SH-SY5Y (cell line): ENCODE measurements at regions not wholly inside any gene's neighbourhood (a gene's known extent, or its start where the extent isn't known, plus 50 kb on each side); places are given as distances from the start of the nearest gene placed in this dataset.

ENCODE experiments used
- GATA2 ChIP-seq: IDR thresholded peaks from 2 replicates; pipeline ENCODE4 v1.6.1; 2011; ENCODE audit warnings: mild to moderate bottlenecking, low read depth, low read length
- GATA3 ChIP-seq: IDR thresholded peaks from 2 replicates; pipeline ENCODE4 v1.6.1; 2011; ENCODE audit warnings: low read depth, mild to moderate bottlenecking, low read length, moderate library complexity

DNA sequence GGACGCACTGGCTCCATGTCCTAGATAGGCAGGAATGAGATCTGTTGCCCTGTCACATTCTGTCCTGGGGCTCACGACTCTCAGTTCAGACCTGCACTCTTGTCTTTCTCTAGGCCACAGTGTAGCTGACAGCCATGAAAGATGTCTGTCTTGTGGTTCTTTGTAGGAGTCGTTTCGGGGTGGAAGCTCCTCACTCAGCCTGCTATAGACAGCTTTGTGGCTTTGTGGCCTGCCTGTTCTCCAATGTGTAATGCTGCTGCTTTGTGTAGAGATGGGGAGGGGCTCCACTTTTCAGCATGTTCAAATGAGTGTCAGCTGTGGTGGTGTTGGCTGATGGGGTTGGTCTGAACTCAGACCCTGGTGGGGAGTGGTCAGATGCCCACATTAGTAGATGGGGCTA, 410.7 kb downstream of the ACTR3B start:
- TF ChIP-seq GATA2 (no peak), GATA3 (no peak)
